ENCODE measurements at regions not wholly inside any gene's neighbourhood (a gene's known extent, or its start where the extent isn't known, plus 50 kb on each side); places are given as distances from the start of the nearest gene placed in this dataset.

DNA sequence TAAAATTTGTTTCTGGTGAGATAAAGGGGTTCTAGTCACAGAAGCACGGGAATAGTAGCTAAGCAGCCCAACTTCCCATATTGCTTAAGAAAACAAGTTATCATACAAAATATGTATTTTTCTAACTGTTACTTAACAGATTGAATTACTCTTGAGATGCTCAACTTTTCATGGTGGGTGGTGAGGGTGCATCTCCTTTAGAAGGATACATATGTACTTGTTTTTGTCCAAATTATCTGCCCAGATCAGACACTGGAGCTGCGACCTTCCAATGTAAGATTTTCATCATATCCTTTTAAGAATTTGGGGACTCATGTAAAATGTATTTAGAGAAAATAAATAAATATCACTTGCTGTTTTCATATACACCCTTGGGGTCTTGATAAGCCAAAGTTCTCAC, 252.2 kb upstream of the SOX2 start:
- Histone ChIP-seq H3K4me1 (no peaks in the 10 kb centered on the region), H3K36me3 (no peaks in the 10 kb centered on the region), H3K4me3 (no peak overlapping the region), H3K9me3 (no peaks in the 10 kb centered on the region), H3K27me3 (no peaks in the 10 kb centered on the region), H3K27ac (no peak overlapping the region)
- WGBS: 90% methylated on average over 2 of the region's 2 CpGs
- no peak for DNase-seq (ENCODE audit: low spot score in 2 of 2)
- TF ChIP-seq, protein P1, sequence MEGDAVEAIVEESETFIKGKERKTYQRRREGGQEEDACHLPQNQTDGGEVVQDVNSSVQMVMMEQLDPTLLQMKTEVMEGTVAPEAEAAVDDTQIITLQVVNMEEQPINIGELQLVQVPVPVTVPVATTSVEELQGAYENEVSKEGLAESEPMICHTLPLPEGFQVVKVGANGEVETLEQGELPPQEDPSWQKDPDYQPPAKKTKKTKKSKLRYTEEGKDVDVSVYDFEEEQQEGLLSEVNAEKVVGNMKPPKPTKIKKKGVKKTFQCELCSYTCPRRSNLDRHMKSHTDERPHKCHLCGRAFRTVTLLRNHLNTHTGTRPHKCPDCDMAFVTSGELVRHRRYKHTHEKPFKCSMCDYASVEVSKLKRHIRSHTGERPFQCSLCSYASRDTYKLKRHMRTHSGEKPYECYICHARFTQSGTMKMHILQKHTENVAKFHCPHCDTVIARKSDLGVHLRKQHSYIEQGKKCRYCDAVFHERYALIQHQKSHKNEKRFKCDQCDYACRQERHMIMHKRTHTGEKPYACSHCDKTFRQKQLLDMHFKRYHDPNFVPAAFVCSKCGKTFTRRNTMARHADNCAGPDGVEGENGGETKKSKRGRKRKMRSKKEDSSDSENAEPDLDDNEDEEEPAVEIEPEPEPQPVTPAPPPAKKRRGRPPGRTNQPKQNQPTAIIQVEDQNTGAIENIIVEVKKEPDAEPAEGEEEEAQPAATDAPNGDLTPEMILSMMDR (IDR thresholded peaks at IDR 0.05): no peak
- TF ChIP-seq POLR2AphosphoS5 (IDR thresholded peaks at IDR 0.05) (no peak), POLR2A (IDR thresholded peaks at IDR 0.05) (no peak)

DNA sequence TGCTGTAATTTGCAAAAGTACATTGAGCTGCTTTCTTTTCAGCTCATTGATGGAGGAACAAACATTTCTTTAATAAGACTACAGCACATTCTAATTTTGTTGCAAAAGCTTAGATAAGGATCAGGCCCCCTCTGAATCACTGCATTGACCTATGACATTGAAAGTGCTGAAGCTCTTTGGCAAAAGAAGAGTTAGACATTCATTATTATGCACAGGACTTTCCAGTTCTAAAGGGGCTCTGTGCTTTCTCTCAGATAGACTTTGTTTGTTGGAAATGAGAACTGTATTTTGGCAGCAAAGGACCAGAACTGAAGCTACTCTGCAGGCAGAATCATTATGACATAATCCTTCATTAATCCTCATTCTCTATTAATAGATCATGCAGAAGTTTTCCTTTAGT, 252.9 kb upstream of the SOX2 start:
- H3K9me3 ChIP-seq: no peaks in the 10 kb centered on the region
- no peaks in the 10 kb centered on the region for H3K27me3 ChIP-seq
- H3K4me1 ChIP-seq: no peaks in the 10 kb centered on the region
- no peak overlapping the region for H3K27ac ChIP-seq
- H3K4me3 ChIP-seq: no peak overlapping the region
- TF ChIP-seq POLR2AphosphoS5 (IDR thresholded peaks at IDR 0.05): no peak
- TF ChIP-seq, protein P1 (IDR thresholded peaks at IDR 0.05): no peak
- no peak for TF ChIP-seq EP300 (IDR thresholded peaks at IDR 0.05)
- TF ChIP-seq POLR2A (IDR thresholded peaks at IDR 0.05): no peak
- no peaks in the 10 kb centered on the region for H3K36me3 ChIP-seq
- no peak for DNase-seq (ENCODE audit: low spot score in 2 of 2)

DNA sequence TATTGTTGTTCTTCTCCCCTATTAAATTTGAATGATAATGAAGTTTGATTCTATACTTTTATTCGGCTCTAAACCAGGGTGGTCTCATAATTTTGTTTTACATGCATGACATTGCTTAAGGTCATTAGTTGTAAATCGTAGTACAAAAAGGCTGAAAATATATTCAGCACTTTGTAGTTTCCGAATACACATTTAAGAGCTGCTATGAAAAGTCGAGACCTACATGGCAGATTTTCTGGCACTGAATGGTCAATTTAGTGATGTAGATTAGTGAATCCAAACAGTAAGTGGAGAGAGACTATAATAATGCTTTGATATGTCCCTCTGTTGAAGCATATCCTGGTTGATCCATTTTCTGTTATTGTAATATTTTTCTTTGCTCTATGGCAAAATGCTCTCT, 254.0 kb upstream of the SOX2 start:
- Histone ChIP-seq H3K9me3 (no peaks in the 10 kb centered on the region), H3K36me3 (no peaks in the 10 kb centered on the region), H3K27ac (no peak overlapping the region), H3K4me1 (no peaks in the 10 kb centered on the region), H3K27me3 (no peaks in the 10 kb centered on the region), H3K4me3 (no peak overlapping the region)
- 77% methylated on average over 4 of the region's 4 CpGs for WGBS
- TF ChIP-seq POLR2A (IDR thresholded peaks at IDR 0.05) (no peak), POLR2AphosphoS5 (IDR thresholded peaks at IDR 0.05) (no peak), EP300 (IDR thresholded peaks at IDR 0.05) (no peak)
- TF ChIP-seq, protein P1 (IDR thresholded peaks at IDR 0.05): no peak
- no peak for DNase-seq (ENCODE audit: low spot score in 2 of 2)

DNA sequence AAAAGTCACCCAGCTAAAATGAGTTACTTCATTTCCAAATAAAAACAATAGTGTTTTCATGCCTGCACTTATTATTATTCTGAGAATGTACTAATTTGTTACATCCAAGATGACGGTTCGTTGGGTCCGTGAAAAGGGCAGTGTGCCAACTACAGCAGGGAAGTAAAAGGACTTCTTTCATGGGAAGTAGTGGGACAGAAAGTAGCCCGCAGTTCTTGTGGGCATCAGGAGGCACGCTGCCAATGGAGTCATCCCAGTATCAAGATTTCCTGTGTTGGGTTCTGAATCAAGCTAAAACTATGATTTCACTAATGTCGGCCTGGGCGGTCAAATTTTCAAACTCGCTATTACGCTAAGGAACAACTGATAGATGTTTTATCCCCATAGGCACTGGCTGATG, 254.5 kb upstream of the SOX2 start:
- H3K27me3 ChIP-seq: no peaks in the 10 kb centered on the region
- no peak overlapping the region for H3K27ac ChIP-seq
- no peak for DNase-seq (ENCODE audit: low spot score in 2 of 2)
- WGBS: 86% methylated on average over 9 of the region's 9 CpGs
- no peaks in the 10 kb centered on the region for H3K36me3 ChIP-seq
- TF ChIP-seq, protein P1 (IDR thresholded peaks at IDR 0.05): no peak
- TF ChIP-seq POLR2A (IDR thresholded peaks at IDR 0.05) (no peak), POLR2AphosphoS5 (IDR thresholded peaks at IDR 0.05) (no peak), EP300 (IDR thresholded peaks at IDR 0.05) (no peak)
- no peak overlapping the region for H3K4me3 ChIP-seq
- H3K9me3 ChIP-seq: no peaks in the 10 kb centered on the region
- H3K4me1 ChIP-seq: no peaks in the 10 kb centered on the region

DNA sequence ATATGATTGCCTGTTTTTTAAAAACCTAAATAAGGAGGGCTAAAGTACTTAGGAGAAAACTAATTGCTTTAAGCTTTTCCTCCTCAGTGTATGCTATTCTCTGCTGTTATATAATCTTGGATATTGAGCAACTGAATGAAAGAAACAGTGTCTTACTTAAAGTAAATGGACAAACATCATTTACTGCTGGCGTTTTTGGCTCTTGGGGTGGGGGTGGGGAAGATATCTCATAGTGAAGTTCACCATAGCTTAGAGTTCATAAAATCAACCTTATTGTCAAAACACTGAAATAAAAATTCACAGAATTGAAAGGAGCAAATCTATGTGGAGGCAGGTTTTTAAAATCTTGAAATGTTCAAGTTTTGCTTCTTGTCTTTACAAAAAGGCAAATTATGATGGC, 256.4 kb upstream of the SOX2 start:
- 32% methylated on average over 1 of the region's 1 CpG for WGBS

DNA sequence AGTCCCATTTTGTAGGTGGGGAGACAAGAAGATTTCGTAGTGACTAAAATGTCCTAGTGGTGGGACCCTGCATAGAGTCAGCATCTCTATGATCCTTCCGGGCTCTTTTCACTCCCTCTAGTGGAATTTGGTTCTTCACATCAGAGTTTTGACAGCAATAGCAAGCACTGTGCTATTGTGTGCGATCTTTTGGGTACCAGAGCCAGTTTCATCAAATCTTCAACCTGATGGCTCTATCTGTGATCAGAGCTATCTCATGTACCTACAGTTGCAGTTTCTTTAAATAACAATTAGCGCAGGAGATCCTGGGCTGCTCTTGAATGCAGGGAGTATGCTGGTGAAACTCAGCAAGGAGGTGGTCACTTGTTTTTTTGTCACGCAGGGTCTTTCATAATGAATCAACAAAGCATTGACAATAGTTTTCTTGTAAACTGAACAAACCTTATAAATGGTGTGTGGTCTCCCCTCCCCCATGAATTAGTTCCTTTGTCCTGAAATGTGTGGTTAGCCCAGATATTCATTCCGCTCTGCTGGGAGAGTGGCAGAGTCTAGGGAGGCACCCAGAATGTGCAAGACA, 257.2 kb upstream of the SOX2 start:
- Histone ChIP-seq H3K4me3 (no peak overlapping the region), H3K9me3 (no peaks in the 10 kb centered on the region), H3K36me3 (no peaks in the 10 kb centered on the region), H3K27ac (no peak overlapping the region), H3K27me3 (no peaks in the 10 kb centered on the region), H3K4me1 (no peaks in the 10 kb centered on the region)
- whole genome bisulfite sequencing: 87% methylated on average over 6 of the region's 6 CpGs
- no peak for TF ChIP-seq EP300 (IDR thresholded peaks at IDR 0.05)
- TF ChIP-seq POLR2A (IDR thresholded peaks at IDR 0.05): no peak
- TF ChIP-seq, protein P1 (IDR thresholded peaks at IDR 0.05): no peak
- DNase-seq (ENCODE audit: low spot score in 2 of 2): no peak

More for the DNA sequence above, 256.4 kb upstream of the SOX2 start:
- H3K9me3 ChIP-seq: no peaks in the 10 kb centered on the region
- H3K4me1 ChIP-seq: no peaks in the 10 kb centered on the region
- TF ChIP-seq POLR2AphosphoS5 (IDR thresholded peaks at IDR 0.05) (no peak), EP300 (IDR thresholded peaks at IDR 0.05) (no peak)
- no peaks in the 10 kb centered on the region for H3K27me3 ChIP-seq
- no peak for DNase-seq (ENCODE audit: low spot score in 2 of 2)
- no peak overlapping the region for H3K4me3 ChIP-seq
- no peak overlapping the region for H3K27ac ChIP-seq
- no peaks in the 10 kb centered on the region for H3K36me3 ChIP-seq
